C4-2B (cell line): ENCODE measurements at regions not wholly inside any gene's neighbourhood (a gene's known extent, or its start where the extent isn't known, plus 50 kb on each side); places are given as distances from the start of the nearest gene placed in this dataset.

Source experiments
- CTCF ChIP-seq: fragments of 450-650 bp; conservative IDR thresholded peaks from 2 replicates; pipeline ENCODE4 v1.5.1; 2017; ENCODE audit warnings: mild to moderate bottlenecking
- ZFX ChIP-seq: fragments of 450-650 bp; IDR thresholded peaks from 2 replicates; pipeline ENCODE4 v1.6.1; 2017

GRCh38 chrX:129230850-129231512 is 292.3 kb downstream of the SMARCA1 start:
- no peak for TF ChIP-seq CTCF
- no peak for TF ChIP-seq ZFX
